ENCODE measurements at regions not wholly inside any gene's neighbourhood (a gene's known extent, or its start where the extent isn't known, plus 50 kb on each side); places are given as distances from the start of the nearest gene placed in this dataset.

DNA sequence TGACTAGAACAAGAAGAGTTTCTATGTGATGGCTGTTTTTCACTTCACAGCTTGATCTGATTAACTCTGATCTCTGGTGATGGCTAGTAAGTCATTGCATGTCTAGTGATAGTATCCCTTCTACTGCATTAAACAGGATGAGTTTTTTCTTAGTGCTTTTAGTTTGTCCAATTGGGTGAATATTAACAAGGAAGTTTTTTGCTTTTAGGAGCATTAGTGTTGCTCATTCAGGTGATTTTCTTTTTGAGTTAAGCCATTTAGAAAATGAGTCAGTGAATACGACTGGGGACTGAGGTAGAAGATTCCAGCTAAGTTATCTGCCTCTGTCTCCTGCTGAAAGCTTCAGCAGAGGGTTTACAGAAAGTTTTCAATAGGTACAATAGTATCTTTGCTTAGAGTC lies 306.7 kb downstream of the PIK3C3 start:
- H3K4me3 ChIP-seq (ENCODE audit: low read depth in 2 of 2, low read length in 1 of 2), result no peak overlapping the region
- no peaks in the 10 kb centered on the region for H3K9me3 ChIP-seq
- no peak for TF ChIP-seq FOXJ3 (CRISPR knock-in tag; IDR thresholded peaks at IDR 0.05)
- TF ChIP-seq TCF12 (IDR thresholded peaks at IDR 0.05), result no peak
- TF ChIP-seq, protein P1, sequence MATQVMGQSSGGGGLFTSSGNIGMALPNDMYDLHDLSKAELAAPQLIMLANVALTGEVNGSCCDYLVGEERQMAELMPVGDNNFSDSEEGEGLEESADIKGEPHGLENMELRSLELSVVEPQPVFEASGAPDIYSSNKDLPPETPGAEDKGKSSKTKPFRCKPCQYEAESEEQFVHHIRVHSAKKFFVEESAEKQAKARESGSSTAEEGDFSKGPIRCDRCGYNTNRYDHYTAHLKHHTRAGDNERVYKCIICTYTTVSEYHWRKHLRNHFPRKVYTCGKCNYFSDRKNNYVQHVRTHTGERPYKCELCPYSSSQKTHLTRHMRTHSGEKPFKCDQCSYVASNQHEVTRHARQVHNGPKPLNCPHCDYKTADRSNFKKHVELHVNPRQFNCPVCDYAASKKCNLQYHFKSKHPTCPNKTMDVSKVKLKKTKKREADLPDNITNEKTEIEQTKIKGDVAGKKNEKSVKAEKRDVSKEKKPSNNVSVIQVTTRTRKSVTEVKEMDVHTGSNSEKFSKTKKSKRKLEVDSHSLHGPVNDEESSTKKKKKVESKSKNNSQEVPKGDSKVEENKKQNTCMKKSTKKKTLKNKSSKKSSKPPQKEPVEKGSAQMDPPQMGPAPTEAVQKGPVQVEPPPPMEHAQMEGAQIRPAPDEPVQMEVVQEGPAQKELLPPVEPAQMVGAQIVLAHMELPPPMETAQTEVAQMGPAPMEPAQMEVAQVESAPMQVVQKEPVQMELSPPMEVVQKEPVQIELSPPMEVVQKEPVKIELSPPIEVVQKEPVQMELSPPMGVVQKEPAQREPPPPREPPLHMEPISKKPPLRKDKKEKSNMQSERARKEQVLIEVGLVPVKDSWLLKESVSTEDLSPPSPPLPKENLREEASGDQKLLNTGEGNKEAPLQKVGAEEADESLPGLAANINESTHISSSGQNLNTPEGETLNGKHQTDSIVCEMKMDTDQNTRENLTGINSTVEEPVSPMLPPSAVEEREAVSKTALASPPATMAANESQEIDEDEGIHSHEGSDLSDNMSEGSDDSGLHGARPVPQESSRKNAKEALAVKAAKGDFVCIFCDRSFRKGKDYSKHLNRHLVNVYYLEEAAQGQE (IDR thresholded peaks at IDR 0.05; ENCODE audit: low read depth, low read length), result no peak
- no peak for TF ChIP-seq RAD21 (IDR thresholded peaks at IDR 0.05; ENCODE audit: low read length)
- TF ChIP-seq POLR2AphosphoS5 (IDR thresholded peaks at IDR 0.05; ENCODE audit: low read depth, low read length), result no peak
- TF ChIP-seq, protein P2, sequence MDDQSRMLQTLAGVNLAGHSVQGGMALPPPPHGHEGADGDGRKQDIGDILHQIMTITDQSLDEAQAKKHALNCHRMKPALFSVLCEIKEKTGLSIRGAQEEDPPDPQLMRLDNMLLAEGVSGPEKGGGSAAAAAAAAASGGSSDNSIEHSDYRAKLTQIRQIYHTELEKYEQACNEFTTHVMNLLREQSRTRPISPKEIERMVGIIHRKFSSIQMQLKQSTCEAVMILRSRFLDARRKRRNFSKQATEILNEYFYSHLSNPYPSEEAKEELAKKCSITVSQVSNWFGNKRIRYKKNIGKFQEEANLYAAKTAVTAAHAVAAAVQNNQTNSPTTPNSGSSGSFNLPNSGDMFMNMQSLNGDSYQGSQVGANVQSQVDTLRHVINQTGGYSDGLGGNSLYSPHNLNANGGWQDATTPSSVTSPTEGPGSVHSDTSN (IDR thresholded peaks at IDR 0.05), result no peak
- no peak for TF ChIP-seq EP300 (IDR thresholded peaks at IDR 0.05; ENCODE audit: borderline replicate concordance in 1 of 2, low read depth in 1 of 2, low read length in 1 of 2)
- TF ChIP-seq SMC3 (IDR thresholded peaks at IDR 0.05; ENCODE audit: low read depth, low read length), result no peak
- TF ChIP-seq RFX5 (IDR thresholded peaks at IDR 0.05; ENCODE audit: low read length), result no peak
- TF ChIP-seq, protein P3, sequence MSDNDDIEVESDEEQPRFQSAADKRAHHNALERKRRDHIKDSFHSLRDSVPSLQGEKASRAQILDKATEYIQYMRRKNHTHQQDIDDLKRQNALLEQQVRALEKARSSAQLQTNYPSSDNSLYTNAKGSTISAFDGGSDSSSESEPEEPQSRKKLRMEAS (IDR thresholded peaks at IDR 0.05; ENCODE audit: low read depth), result no peak
- TF ChIP-seq, protein P4, sequence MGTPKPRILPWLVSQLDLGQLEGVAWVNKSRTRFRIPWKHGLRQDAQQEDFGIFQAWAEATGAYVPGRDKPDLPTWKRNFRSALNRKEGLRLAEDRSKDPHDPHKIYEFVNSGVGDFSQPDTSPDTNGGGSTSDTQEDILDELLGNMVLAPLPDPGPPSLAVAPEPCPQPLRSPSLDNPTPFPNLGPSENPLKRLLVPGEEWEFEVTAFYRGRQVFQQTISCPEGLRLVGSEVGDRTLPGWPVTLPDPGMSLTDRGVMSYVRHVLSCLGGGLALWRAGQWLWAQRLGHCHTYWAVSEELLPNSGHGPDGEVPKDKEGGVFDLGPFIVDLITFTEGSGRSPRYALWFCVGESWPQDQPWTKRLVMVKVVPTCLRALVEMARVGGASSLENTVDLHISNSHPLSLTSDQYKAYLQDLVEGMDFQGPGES (IDR thresholded peaks at IDR 0.05; ENCODE audit: low read depth, low read length), result no peak
- TF ChIP-seq GATA2 (CRISPR knock-in tag; IDR thresholded peaks at IDR 0.05), result no peak
- TF ChIP-seq RCOR1 (IDR thresholded peaks at IDR 0.05; ENCODE audit: low read length), result no peak
- TF ChIP-seq, protein P5, sequence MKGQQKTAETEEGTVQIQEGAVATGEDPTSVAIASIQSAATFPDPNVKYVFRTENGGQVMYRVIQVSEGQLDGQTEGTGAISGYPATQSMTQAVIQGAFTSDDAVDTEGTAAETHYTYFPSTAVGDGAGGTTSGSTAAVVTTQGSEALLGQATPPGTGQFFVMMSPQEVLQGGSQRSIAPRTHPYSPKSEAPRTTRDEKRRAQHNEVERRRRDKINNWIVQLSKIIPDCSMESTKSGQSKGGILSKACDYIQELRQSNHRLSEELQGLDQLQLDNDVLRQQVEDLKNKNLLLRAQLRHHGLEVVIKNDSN (IDR thresholded peaks at IDR 0.05; ENCODE audit: borderline replicate concordance, low read depth), result no peak
- no peak for TF ChIP-seq YY1 (IDR thresholded peaks at IDR 0.05; ENCODE audit: low read depth)
- TF ChIP-seq FOXM1 (IDR thresholded peaks at IDR 0.05; ENCODE audit: low read depth), result no peak
- TF ChIP-seq, protein P6, sequence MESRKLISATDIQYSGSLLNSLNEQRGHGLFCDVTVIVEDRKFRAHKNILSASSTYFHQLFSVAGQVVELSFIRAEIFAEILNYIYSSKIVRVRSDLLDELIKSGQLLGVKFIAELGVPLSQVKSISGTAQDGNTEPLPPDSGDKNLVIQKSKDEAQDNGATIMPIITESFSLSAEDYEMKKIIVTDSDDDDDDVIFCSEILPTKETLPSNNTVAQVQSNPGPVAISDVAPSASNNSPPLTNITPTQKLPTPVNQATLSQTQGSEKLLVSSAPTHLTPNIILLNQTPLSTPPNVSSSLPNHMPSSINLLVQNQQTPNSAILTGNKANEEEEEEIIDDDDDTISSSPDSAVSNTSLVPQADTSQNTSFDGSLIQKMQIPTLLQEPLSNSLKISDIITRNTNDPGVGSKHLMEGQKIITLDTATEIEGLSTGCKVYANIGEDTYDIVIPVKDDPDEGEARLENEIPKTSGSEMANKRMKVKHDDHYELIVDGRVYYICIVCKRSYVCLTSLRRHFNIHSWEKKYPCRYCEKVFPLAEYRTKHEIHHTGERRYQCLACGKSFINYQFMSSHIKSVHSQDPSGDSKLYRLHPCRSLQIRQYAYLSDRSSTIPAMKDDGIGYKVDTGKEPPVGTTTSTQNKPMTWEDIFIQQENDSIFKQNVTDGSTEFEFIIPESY (IDR thresholded peaks at IDR 0.05; ENCODE audit: borderline replicate concordance, low read depth), result no peak
- TF ChIP-seq CHD2 (IDR thresholded peaks at IDR 0.05; ENCODE audit: low read length, partially characterized antibody), result no peak
- no peaks in the 10 kb centered on the region for H3K36me3 ChIP-seq (replicated peaks in 1 of 2; ENCODE audit: control insufficient read depth in 1 of 2, insufficient read depth in 2 of 2, low read length in 1 of 2)
- no peaks in the 10 kb centered on the region for H4K20me1 ChIP-seq (ENCODE audit: insufficient read depth)
- CTCF ChIA-PET, result no interaction called here
- H2AFZ ChIP-seq (ENCODE audit: low read depth), result no peak overlapping the region
- H3K79me2 ChIP-seq (ENCODE audit: insufficient read depth), result no peaks in the 10 kb centered on the region
- no peaks in the 10 kb centered on the region for H3K27me3 ChIP-seq (ENCODE audit: insufficient read depth)
- POLR2A ChIA-PET, result no interaction called here
- no peak for DNase-seq
- H3K4me2 ChIP-seq, result no peak overlapping the region
- WGBS (ENCODE audit: low lambda C conversion rate), result 23% methylated on average over 1 of the region's 1 CpG
- H3F3A ChIP-seq (replicated peaks; ENCODE audit: insufficient read depth), result no peaks in the 10 kb centered on the region
- no peak overlapping the region for H3K9ac ChIP-seq
- no peaks in the 10 kb centered on the region for H3K9me2 ChIP-seq
- H3K4me1 ChIP-seq (ENCODE audit: control insufficient read depth in 1 of 2, insufficient read depth in 2 of 2, low read depth in 1 of 2, low read length in 1 of 2), result no peaks in the 10 kb centered on the region; a peak in 1 of 4 replicates
- no peak overlapping the region for H3K27ac ChIP-seq (ENCODE audit: low read depth in 2 of 2, low read length in 1 of 2)
